GM12801 (cell line): ENCODE measurements at regions not wholly inside any gene's neighbourhood (a gene's known extent, or its start where the extent isn't known, plus 50 kb on each side); places are given as distances from the start of the nearest gene placed in this dataset.

Experiments used
- CTCF ChIP-seq: IDR thresholded peaks from one replicate; pipeline ENCODE4 v1.5.1; 2011; ENCODE audit warnings: control low read depth; ENCODE audit not compliant: insufficient read length; ENCODE audit errors: extremely low read depth

- no peak for TF ChIP-seq CTCF
These were observed 172.0 kb upstream of the LRIG1 start for GRCh38 chr3:66672830-66673229.

DNA sequence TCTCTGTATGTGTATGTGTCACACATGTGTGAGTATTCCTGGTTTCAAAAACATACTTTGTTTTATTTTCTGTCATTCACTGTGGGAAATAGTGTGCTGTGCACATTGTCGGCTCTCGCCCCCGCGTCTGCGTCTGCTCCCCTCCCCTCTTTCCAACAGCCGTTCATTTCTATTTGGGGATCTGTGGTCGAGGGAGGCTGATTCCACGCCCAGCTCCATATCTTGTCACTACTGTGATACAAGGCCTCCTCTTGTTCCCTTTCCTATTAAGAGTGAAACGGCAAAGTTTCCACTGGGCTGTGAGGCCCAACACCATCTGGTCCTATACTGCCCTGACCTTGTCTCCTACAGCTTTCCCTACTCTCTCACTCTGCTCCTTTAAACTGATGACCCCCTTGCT lies 172.5 kb upstream of the LRIG1 start:
- no peak for TF ChIP-seq CTCF

- no peak for TF ChIP-seq CTCF
These were observed 174.5 kb upstream of the LRIG1 start for GRCh38 chr3:66675366-66675765.

DNA sequence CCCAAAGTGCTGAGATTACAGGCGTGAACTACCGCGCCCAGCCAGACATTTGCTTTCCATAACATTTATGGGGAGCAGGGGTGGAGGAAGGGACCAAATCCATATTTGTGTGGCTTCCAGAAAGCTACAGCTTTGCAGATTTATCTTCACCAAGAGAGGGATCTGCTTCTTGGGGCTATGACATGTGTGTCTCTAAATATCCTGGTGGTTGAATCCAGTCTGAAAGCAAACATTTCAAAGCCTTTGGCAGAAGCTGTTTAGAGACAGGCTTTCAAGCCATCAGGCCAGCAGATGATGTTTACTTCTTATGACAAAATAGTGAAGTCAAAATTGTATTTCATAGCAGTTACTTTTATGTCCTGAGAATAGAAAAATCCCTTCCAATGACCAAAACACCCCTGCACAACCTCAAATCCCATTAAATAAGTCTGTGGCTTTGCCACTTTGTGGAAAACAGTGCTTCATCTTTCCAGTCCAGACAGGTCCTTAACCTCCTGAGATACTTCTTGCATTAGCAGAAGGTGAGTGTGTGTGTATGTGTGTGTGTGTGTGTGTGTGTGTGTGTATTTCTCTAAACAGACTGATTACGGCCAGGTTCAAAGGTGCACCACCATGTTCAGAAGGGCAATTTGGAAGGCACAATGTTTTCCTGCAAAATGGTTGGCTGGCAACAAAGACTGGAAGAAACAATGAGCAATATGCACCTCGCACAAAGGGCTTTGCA lies 191.4 kb upstream of the LRIG1 start:
- no peak for TF ChIP-seq CTCF

DNA sequence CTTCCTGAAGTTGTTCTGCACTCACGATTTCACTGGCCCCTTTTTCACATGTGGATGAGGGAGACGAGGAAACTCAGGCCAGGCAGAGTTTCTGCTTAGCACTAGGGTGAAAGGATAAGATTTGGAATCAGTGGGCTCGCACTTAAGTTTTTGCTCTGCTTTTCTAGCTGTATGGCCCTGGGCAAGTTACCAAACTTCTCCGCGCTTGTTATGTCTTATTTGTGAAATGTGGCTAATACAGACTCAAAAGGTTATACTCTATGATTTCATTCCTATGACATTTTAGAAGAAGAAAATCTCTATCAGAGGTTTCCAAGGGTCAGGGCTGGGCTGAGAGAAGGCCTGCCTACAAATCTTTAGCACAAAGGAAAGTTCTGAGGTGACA lies 191.9 kb upstream of the LRIG1 start:
- no peak for TF ChIP-seq CTCF

- no peak for TF ChIP-seq CTCF
These were observed 192.7 kb upstream of the LRIG1 start for GRCh38 chr3:66693461-66694031.

DNA sequence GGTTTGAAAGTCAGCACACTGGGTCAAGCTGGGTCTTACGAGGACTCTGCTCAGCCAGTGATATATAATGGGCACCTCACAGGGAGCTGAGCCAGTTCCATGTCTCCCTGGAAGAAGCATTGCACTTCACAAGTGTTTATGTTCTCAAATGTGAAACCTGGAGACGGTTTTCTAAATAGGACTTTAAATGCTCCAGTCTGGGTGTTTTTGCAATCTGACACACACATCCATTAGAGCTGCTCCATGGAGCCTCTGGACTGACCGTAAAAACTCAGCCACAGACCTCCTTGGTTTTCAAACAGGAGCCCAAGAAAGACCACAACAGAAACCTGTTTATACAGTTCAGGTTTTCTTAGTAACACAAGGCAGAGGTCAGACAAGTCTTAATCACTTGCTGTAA lies 201.3 kb upstream of the LRIG1 start:
- no peak for TF ChIP-seq CTCF
